IMR-90 (cell line): ENCODE measurements at regions not wholly inside any gene's neighbourhood (a gene's known extent, or its start where the extent isn't known, plus 50 kb on each side); places are given as distances from the start of the nearest gene placed in this dataset.

Experiments used
- ATAC-seq: fragments of 200-7000 bp; cut with Tn5 transposase; 2 replicates; pipeline ENCODE4 v1.9.1; 2020; ENCODE audit warnings: low read depth, mild to moderate bottlenecking, moderate library complexity
- BruUV-seq: library from RNA; stranded (reverse); fragments of 400-500 nt; replicated peaks from 2 replicates; lab custom pipeline; 2021; lab: Mats Ljungman, UMichigan
- CTCF ChIA-PET: fragments of 300-600 bp; formaldehyde crosslinking; extraction: SDS; loops from one replicate; lab custom pipeline; 2021; ENCODE audit warnings: antibody characterized with exemption; lab: Yijun Ruan, JAX
- POLR2A ChIA-PET: fragments of 300-600 bp; sonication (Branson Sonifier 250); formaldehyde crosslinking; loops from one replicate; lab custom pipeline; 2022; ENCODE audit warnings: antibody characterized with exemption; ENCODE audit not compliant: unreplicated experiment; lab: Charles Lee
- DNase-seq: peaks from one replicate; pipeline ENCODE4 v3.0.0; 2013
- H2AFZ ChIP-seq: replicated peaks from 2 replicates; pipeline ENCODE3; 2013; ENCODE audit warnings: low read length, mild to moderate bottlenecking; ENCODE audit not compliant: poor library complexity
- H2AK5ac ChIP-seq: 2 replicates; pipeline ENCODE4 v1.6.1; 2013; ENCODE audit warnings: low read depth, low read length, inconsistent platforms
- H2AK9ac ChIP-seq: replicated peaks from 2 replicates; pipeline ENCODE3; 2013; ENCODE audit warnings: mild to moderate bottlenecking, low read depth, low read length, moderate library complexity; ENCODE audit not compliant: poor library complexity
- H2BK120ac ChIP-seq: 2 replicates; pipeline ENCODE4 v1.6.1; 2013; ENCODE audit warnings: low read depth, low read length, inconsistent platforms
- H2BK15ac ChIP-seq: 3 replicates; pipeline ENCODE4 v1.6.1; 2013; ENCODE audit warnings: low read depth, low read length, inconsistent platforms
- H2BK20ac ChIP-seq: 2 replicates; pipeline ENCODE4 v1.6.1; 2013; ENCODE audit warnings: low read depth, mild to moderate bottlenecking, inconsistent platforms, low read length, moderate library complexity
- H2BK5ac ChIP-seq: 2 replicates; pipeline ENCODE4 v1.6.1; 2013; ENCODE audit warnings: mild to moderate bottlenecking, low read depth, low read length, inconsistent platforms; ENCODE audit not compliant: poor library complexity, severe bottlenecking
- H3K14ac ChIP-seq: replicated peaks from 2 replicates; pipeline ENCODE4 v1.6.1; 2013; ENCODE audit warnings: low read depth, low read length, inconsistent platforms
- H3K18ac ChIP-seq: 2 replicates; pipeline ENCODE4 v1.6.1; 2013; ENCODE audit warnings: low read depth, low read length, control low read depth
- H3K23ac ChIP-seq: 2 replicates; pipeline ENCODE4 v1.6.1; 2013; ENCODE audit warnings: low read depth, low read length, inconsistent platforms
- H3K27ac ChIP-seq: 2 replicates; pipeline ENCODE4 v1.5.1; 2013; ENCODE audit warnings: mild to moderate bottlenecking, control low read depth, low read length; ENCODE audit not compliant: insufficient read depth
- H3K27me3 ChIP-seq: 2 replicates; pipeline ENCODE4 v1.6.1; 2013; ENCODE audit warnings: low read length; ENCODE audit not compliant: control insufficient read depth, insufficient read depth
- H3K36me3 ChIP-seq: 2 replicates; pipeline ENCODE4 v1.6.1; 2013; ENCODE audit warnings: low read length, mixed read lengths; ENCODE audit not compliant: control insufficient read depth, insufficient read depth
- H3K4ac ChIP-seq: 2 replicates; pipeline ENCODE4 v1.6.1; 2013; ENCODE audit warnings: low read depth, low read length, inconsistent platforms
- H3K4me1 ChIP-seq: 2 replicates; pipeline ENCODE4 v1.6.1; 2013; ENCODE audit warnings: low read length, mixed read lengths; ENCODE audit not compliant: control insufficient read depth, insufficient read depth
- H3K4me2 ChIP-seq: 2 replicates; pipeline ENCODE4 v1.6.1; 2013; ENCODE audit warnings: low read depth, mild to moderate bottlenecking, control low read depth, low read length, moderate library complexity
- H3K4me3 ChIP-seq: 2 replicates; pipeline ENCODE4 v1.5.1; 2013; ENCODE audit warnings: low read depth, mild to moderate bottlenecking, control low read depth, low read length, moderate library complexity; ENCODE audit not compliant: insufficient read depth
- H3K56ac ChIP-seq: 2 replicates; pipeline ENCODE4 v1.6.1; 2013; ENCODE audit warnings: low read length, inconsistent platforms; ENCODE audit not compliant: insufficient read depth; ENCODE audit errors: extremely low read depth
- H3K79me1 ChIP-seq, 2 experiments: 2 replicates each; pipeline ENCODE4 v1.6.1; 2013; ENCODE audit warnings: low read length in 2 of 2, inconsistent platforms in 1 of 2, low read depth in 1 of 2
- H3K9ac ChIP-seq: 2 replicates; pipeline ENCODE4 v1.6.1; 2013; ENCODE audit warnings: low read depth, low read length, control low read depth
- H3K9me1 ChIP-seq: 2 replicates; pipeline ENCODE4 v1.6.1; 2013; ENCODE audit warnings: low read length, inconsistent platforms; ENCODE audit not compliant: insufficient read depth
- H3K9me3 ChIP-seq: 2 replicates; pipeline ENCODE4 v1.6.1; 2013; ENCODE audit warnings: low read length; ENCODE audit not compliant: control insufficient read depth, insufficient read depth
- H4K20me1 ChIP-seq: 2 replicates; pipeline ENCODE4 v1.6.1; 2013; ENCODE audit warnings: low read length, inconsistent platforms; ENCODE audit not compliant: insufficient read depth
- H4K5ac ChIP-seq: 2 replicates; pipeline ENCODE4 v1.6.1; 2013; ENCODE audit warnings: mild to moderate bottlenecking, low read depth, low read length, control low read depth
- H4K8ac ChIP-seq, 2 experiments: 2 replicates each; pipeline ENCODE4 v1.6.1; 2013; ENCODE audit warnings: low read depth in 2 of 2, low read length in 2 of 2, control low read depth in 1 of 2, inconsistent platforms in 1 of 2
- H4K91ac ChIP-seq: 2 replicates; pipeline ENCODE4 v1.6.1; 2013; ENCODE audit warnings: low read depth, low read length, inconsistent platforms; ENCODE audit not compliant: insufficient read depth
- BHLHE40 ChIP-seq: fragments of 150-350 bp; IDR thresholded peaks from 2 replicates; pipeline ENCODE4 v1.6.1; 2016; ENCODE audit warnings: mild to moderate bottlenecking, low read depth, low read length
- CEBPB ChIP-seq: IDR thresholded peaks from 2 replicates; pipeline ENCODE4 v1.6.1; 2012; ENCODE audit warnings: low read depth, low read length, improper control_type of control experiment
- CHD1 ChIP-seq: IDR thresholded peaks from 2 replicates; pipeline ENCODE4 v1.6.1; 2012; ENCODE audit warnings: low read depth, low read length, improper control_type of control experiment
- CTCF ChIP-seq: conservative IDR thresholded peaks from 2 replicates; pipeline ENCODE4 v1.5.1; 2012; ENCODE audit warnings: mild to moderate bottlenecking, low read depth, low read length, improper control_type of control experiment
- ELK1 ChIP-seq: fragments of 150-350 bp; IDR thresholded peaks from 2 replicates; pipeline ENCODE4 v1.6.1; 2016; ENCODE audit warnings: low read depth, mild to moderate bottlenecking, low read length, moderate library complexity, borderline replicate concordance
- FOS ChIP-seq: fragments of 150-350 bp; IDR thresholded peaks from 2 replicates; pipeline ENCODE4 v1.6.1; 2016; ENCODE audit warnings: low read depth, low read length
- MAFK ChIP-seq: IDR thresholded peaks from 2 replicates; pipeline ENCODE4 v1.6.1; 2012; ENCODE audit warnings: low read depth, low read length, improper control_type of control experiment
- MAZ ChIP-seq: IDR thresholded peaks from 2 replicates; pipeline ENCODE4 v1.6.1; 2012; ENCODE audit warnings: low read depth, mild to moderate bottlenecking, low read length, improper control_type of control experiment, moderate library complexity, borderline replicate concordance
- MXI1 ChIP-seq: IDR thresholded peaks from 2 replicates; pipeline ENCODE4 v1.6.1; 2012; ENCODE audit warnings: low read depth, mild to moderate bottlenecking, low read length, moderate library complexity, borderline replicate concordance
- NFE2L2 ChIP-seq: fragments of 150-350 bp; IDR thresholded peaks from 2 replicates; pipeline ENCODE4 v1.6.1; 2016; ENCODE audit warnings: low read depth, mild to moderate bottlenecking, low read length
- POLR2A ChIP-seq: IDR thresholded peaks from 2 replicates; pipeline ENCODE4 v1.6.1; 2012; ENCODE audit warnings: mild to moderate bottlenecking, low read depth, low read length
- RAD21 ChIP-seq: IDR thresholded peaks from 2 replicates; pipeline ENCODE4 v1.6.1; 2012; ENCODE audit warnings: low read length, improper control_type of control experiment
- RCOR1 ChIP-seq: IDR thresholded peaks from 2 replicates; pipeline ENCODE4 v1.6.1; 2012; ENCODE audit warnings: mild to moderate bottlenecking, low read length, improper control_type of control experiment; ENCODE audit not compliant: insufficient replicate concordance
- RFX5 ChIP-seq: IDR thresholded peaks from 2 replicates; pipeline ENCODE4 v1.8.0; 2012; ENCODE audit warnings: low read depth, mild to moderate bottlenecking, low read length, moderate library complexity
- SMC3 ChIP-seq: fragments of 150-350 bp; IDR thresholded peaks from 2 replicates; pipeline ENCODE4 v1.6.1; 2016; ENCODE audit warnings: low read depth, mild to moderate bottlenecking, antibody characterized with exemption, low read length, moderate library complexity
- USF2 ChIP-seq: fragments of 150-350 bp; IDR thresholded peaks from 2 replicates; pipeline ENCODE4 v1.6.1; 2017; ENCODE audit warnings: mild to moderate bottlenecking, antibody characterized with exemption, low read length, low read depth
- WGBS, 2 experiments: methylation state at CpG; one replicate each; pipeline versions ENCODE4 v1.1.5 to v1.1.7; 2013; ENCODE audit warnings: missing lambda C conversion rate in 2 of 2; ENCODE audit not compliant: insufficient read length in 1 of 2; ENCODE audit errors: extremely low coverage in 2 of 2; 5-methylcytosine and 5-hydroxymethylcytosine counted together
- dilution Hi-C: fragments of 300-500 bp; cut with HindIII; formaldehyde crosslinking; loops from one replicate; pipeline ENCODE4 v1.14.3; 2018; ENCODE audit warnings: low sequenced_read_pairs; ENCODE audit not compliant: unreplicated experiment
- in situ Hi-C: fragments of 300-500 bp; cut with MboI; formaldehyde crosslinking; loops from 3 replicates; pipeline ENCODE4 v1.14.3; 2019; ENCODE audit warnings: low sequenced_read_pairs, inconsistent platforms, mixed read lengths
- intact Hi-C: fragments of 100-400 bp; cut with micrococcal nuclease; formaldehyde crosslinking; loops from 2 replicates; pipeline ENCODE4 v1.10.0; 2022

- Histone ChIP-seq H3K9ac (no peak overlapping the region), H4K91ac (no peak overlapping the region), H3K56ac (no peak overlapping the region; the same call in 1 of the 2 replicates), H3K9me1 (no peaks in the 10 kb centered on the region), H2AK9ac (no peak overlapping the region), H2AK5ac (no peak overlapping the region), H2BK120ac (no peak overlapping the region), H4K5ac (no peak overlapping the region), H3K79me1 (no peaks in the 10 kb centered on the region), H3K9me3 (peaks cover 5% of the 10 kb centered on the region; the same call in 1 of the 2 replicates), H3K36me3 (no peaks in the 10 kb centered on the region), H2BK20ac (no peak overlapping the region), H3K23ac (no peak overlapping the region), H3K4me1 (no peaks in the 10 kb centered on the region), H3K14ac (no peak overlapping the region), H2BK5ac (no peak overlapping the region), H3K27me3 (no peaks in the 10 kb centered on the region), H4K8ac (no peak overlapping the region), H4K20me1 (no peaks in the 10 kb centered on the region), H3K4me2 (no peak overlapping the region), H3K4me3 (no peak overlapping the region), H3K27ac (no peak overlapping the region), H2AFZ (no peak overlapping the region), H3K18ac (no peak overlapping the region), H3K4ac (no peak overlapping the region), H2BK15ac (no peak overlapping the region)
- in situ Hi-C loops: no loop called here
- no TSS peak for BruUV-seq
- TF ChIP-seq CHD1 (no peak), RCOR1 (no peak), RAD21 (no peak), FOS (no peak), NFE2L2 (no peak), POLR2A (no peak), MAZ (no peak), ELK1 (no peak), CTCF (no peak), MXI1 (no peak), USF2 (no peak), SMC3 (no peak), CEBPB (no peak), MAFK (no peak), RFX5 (no peak), BHLHE40 (no peak)
- POLR2A ChIA-PET: no interaction called here
- CTCF ChIA-PET: no interaction called here
- ATAC-seq: no peak
- DNase-seq: no peak
- no CpG with 5 or more reads among the region's 5 CpGs for WGBS, 2 experiments
- dilution Hi-C loops: no loop called here
- intact Hi-C loops: no loop called here
Measured at GRCh38 chr2:4684921-4685320, 981.5 kb downstream of the DCDC2C start.
